IMR-90 (cell line): ENCODE measurements at regions not wholly inside any gene's neighbourhood (a gene's known extent, or its start where the extent isn't known, plus 50 kb on each side); places are given as distances from the start of the nearest gene placed in this dataset.

Experiments used
- ATAC-seq: fragments of 200-7000 bp; cut with Tn5 transposase; 2 replicates; pipeline ENCODE4 v1.9.1; 2020; ENCODE audit warnings: low read depth, mild to moderate bottlenecking, moderate library complexity
- BruUV-seq: library from RNA; stranded (reverse); fragments of 400-500 nt; replicated peaks from 2 replicates; lab custom pipeline; 2021; lab: Mats Ljungman, UMichigan
- CTCF ChIA-PET: fragments of 300-600 bp; formaldehyde crosslinking; extraction: SDS; loops from one replicate; lab custom pipeline; 2021; ENCODE audit warnings: antibody characterized with exemption; lab: Yijun Ruan, JAX
- POLR2A ChIA-PET: fragments of 300-600 bp; sonication (Branson Sonifier 250); formaldehyde crosslinking; loops from one replicate; lab custom pipeline; 2022; ENCODE audit warnings: antibody characterized with exemption; ENCODE audit not compliant: unreplicated experiment; lab: Charles Lee
- DNase-seq: peaks from one replicate; pipeline ENCODE4 v3.0.0; 2013
- H2AFZ ChIP-seq: replicated peaks from 2 replicates; pipeline ENCODE3; 2013; ENCODE audit warnings: low read length, mild to moderate bottlenecking; ENCODE audit not compliant: poor library complexity
- H2AK5ac ChIP-seq: 2 replicates; pipeline ENCODE4 v1.6.1; 2013; ENCODE audit warnings: low read depth, low read length, inconsistent platforms
- H2AK9ac ChIP-seq: replicated peaks from 2 replicates; pipeline ENCODE3; 2013; ENCODE audit warnings: mild to moderate bottlenecking, low read depth, low read length, moderate library complexity; ENCODE audit not compliant: poor library complexity
- H2BK120ac ChIP-seq: 2 replicates; pipeline ENCODE4 v1.6.1; 2013; ENCODE audit warnings: low read depth, low read length, inconsistent platforms
- H2BK15ac ChIP-seq: 3 replicates; pipeline ENCODE4 v1.6.1; 2013; ENCODE audit warnings: low read depth, low read length, inconsistent platforms
- H2BK20ac ChIP-seq: 2 replicates; pipeline ENCODE4 v1.6.1; 2013; ENCODE audit warnings: low read depth, mild to moderate bottlenecking, inconsistent platforms, low read length, moderate library complexity
- H2BK5ac ChIP-seq: 2 replicates; pipeline ENCODE4 v1.6.1; 2013; ENCODE audit warnings: mild to moderate bottlenecking, low read depth, low read length, inconsistent platforms; ENCODE audit not compliant: poor library complexity, severe bottlenecking
- H3K14ac ChIP-seq: replicated peaks from 2 replicates; pipeline ENCODE4 v1.6.1; 2013; ENCODE audit warnings: low read depth, low read length, inconsistent platforms
- H3K18ac ChIP-seq: 2 replicates; pipeline ENCODE4 v1.6.1; 2013; ENCODE audit warnings: low read depth, low read length, control low read depth
- H3K23ac ChIP-seq: 2 replicates; pipeline ENCODE4 v1.6.1; 2013; ENCODE audit warnings: low read depth, low read length, inconsistent platforms
- H3K27ac ChIP-seq: 2 replicates; pipeline ENCODE4 v1.5.1; 2013; ENCODE audit warnings: mild to moderate bottlenecking, control low read depth, low read length; ENCODE audit not compliant: insufficient read depth
- H3K27me3 ChIP-seq: 2 replicates; pipeline ENCODE4 v1.6.1; 2013; ENCODE audit warnings: low read length; ENCODE audit not compliant: control insufficient read depth, insufficient read depth
- H3K36me3 ChIP-seq: 2 replicates; pipeline ENCODE4 v1.6.1; 2013; ENCODE audit warnings: low read length, mixed read lengths; ENCODE audit not compliant: control insufficient read depth, insufficient read depth
- H3K4ac ChIP-seq: 2 replicates; pipeline ENCODE4 v1.6.1; 2013; ENCODE audit warnings: low read depth, low read length, inconsistent platforms
- H3K4me1 ChIP-seq: 2 replicates; pipeline ENCODE4 v1.6.1; 2013; ENCODE audit warnings: low read length, mixed read lengths; ENCODE audit not compliant: control insufficient read depth, insufficient read depth
- H3K4me2 ChIP-seq: 2 replicates; pipeline ENCODE4 v1.6.1; 2013; ENCODE audit warnings: low read depth, mild to moderate bottlenecking, control low read depth, low read length, moderate library complexity
- H3K4me3 ChIP-seq: 2 replicates; pipeline ENCODE4 v1.5.1; 2013; ENCODE audit warnings: low read depth, mild to moderate bottlenecking, control low read depth, low read length, moderate library complexity; ENCODE audit not compliant: insufficient read depth
- H3K56ac ChIP-seq: 2 replicates; pipeline ENCODE4 v1.6.1; 2013; ENCODE audit warnings: low read length, inconsistent platforms; ENCODE audit not compliant: insufficient read depth; ENCODE audit errors: extremely low read depth
- H3K79me1 ChIP-seq, 2 experiments: 2 replicates each; pipeline ENCODE4 v1.6.1; 2013; ENCODE audit warnings: low read length in 2 of 2, inconsistent platforms in 1 of 2, low read depth in 1 of 2
- H3K9ac ChIP-seq: 2 replicates; pipeline ENCODE4 v1.6.1; 2013; ENCODE audit warnings: low read depth, low read length, control low read depth
- H3K9me1 ChIP-seq: 2 replicates; pipeline ENCODE4 v1.6.1; 2013; ENCODE audit warnings: low read length, inconsistent platforms; ENCODE audit not compliant: insufficient read depth
- H3K9me3 ChIP-seq: 2 replicates; pipeline ENCODE4 v1.6.1; 2013; ENCODE audit warnings: low read length; ENCODE audit not compliant: control insufficient read depth, insufficient read depth
- H4K20me1 ChIP-seq: 2 replicates; pipeline ENCODE4 v1.6.1; 2013; ENCODE audit warnings: low read length, inconsistent platforms; ENCODE audit not compliant: insufficient read depth
- H4K5ac ChIP-seq: 2 replicates; pipeline ENCODE4 v1.6.1; 2013; ENCODE audit warnings: mild to moderate bottlenecking, low read depth, low read length, control low read depth
- H4K8ac ChIP-seq, 2 experiments: 2 replicates each; pipeline ENCODE4 v1.6.1; 2013; ENCODE audit warnings: low read depth in 2 of 2, low read length in 2 of 2, control low read depth in 1 of 2, inconsistent platforms in 1 of 2
- H4K91ac ChIP-seq: 2 replicates; pipeline ENCODE4 v1.6.1; 2013; ENCODE audit warnings: low read depth, low read length, inconsistent platforms; ENCODE audit not compliant: insufficient read depth
- BHLHE40 ChIP-seq: fragments of 150-350 bp; IDR thresholded peaks from 2 replicates; pipeline ENCODE4 v1.6.1; 2016; ENCODE audit warnings: mild to moderate bottlenecking, low read depth, low read length
- CEBPB ChIP-seq: IDR thresholded peaks from 2 replicates; pipeline ENCODE4 v1.6.1; 2012; ENCODE audit warnings: low read depth, low read length, improper control_type of control experiment
- FOS ChIP-seq: fragments of 150-350 bp; IDR thresholded peaks from 2 replicates; pipeline ENCODE4 v1.6.1; 2016; ENCODE audit warnings: low read depth, low read length
- MAFK ChIP-seq: IDR thresholded peaks from 2 replicates; pipeline ENCODE4 v1.6.1; 2012; ENCODE audit warnings: low read depth, low read length, improper control_type of control experiment
- MAZ ChIP-seq: IDR thresholded peaks from 2 replicates; pipeline ENCODE4 v1.6.1; 2012; ENCODE audit warnings: low read depth, mild to moderate bottlenecking, low read length, improper control_type of control experiment, moderate library complexity, borderline replicate concordance
- MXI1 ChIP-seq: IDR thresholded peaks from 2 replicates; pipeline ENCODE4 v1.6.1; 2012; ENCODE audit warnings: low read depth, mild to moderate bottlenecking, low read length, moderate library complexity, borderline replicate concordance
- NFE2L2 ChIP-seq: fragments of 150-350 bp; IDR thresholded peaks from 2 replicates; pipeline ENCODE4 v1.6.1; 2016; ENCODE audit warnings: low read depth, mild to moderate bottlenecking, low read length
- POLR2A ChIP-seq: IDR thresholded peaks from 2 replicates; pipeline ENCODE4 v1.6.1; 2012; ENCODE audit warnings: mild to moderate bottlenecking, low read depth, low read length
- RAD21 ChIP-seq: IDR thresholded peaks from 2 replicates; pipeline ENCODE4 v1.6.1; 2012; ENCODE audit warnings: low read length, improper control_type of control experiment
- RCOR1 ChIP-seq: IDR thresholded peaks from 2 replicates; pipeline ENCODE4 v1.6.1; 2012; ENCODE audit warnings: mild to moderate bottlenecking, low read length, improper control_type of control experiment; ENCODE audit not compliant: insufficient replicate concordance
- RFX5 ChIP-seq: IDR thresholded peaks from 2 replicates; pipeline ENCODE4 v1.8.0; 2012; ENCODE audit warnings: low read depth, mild to moderate bottlenecking, low read length, moderate library complexity
- SMC3 ChIP-seq: fragments of 150-350 bp; IDR thresholded peaks from 2 replicates; pipeline ENCODE4 v1.6.1; 2016; ENCODE audit warnings: low read depth, mild to moderate bottlenecking, antibody characterized with exemption, low read length, moderate library complexity
- WGBS, 2 experiments: methylation state at CpG; one replicate each; pipeline versions ENCODE4 v1.1.5 to v1.1.7; 2013; ENCODE audit warnings: missing lambda C conversion rate in 2 of 2; ENCODE audit not compliant: insufficient read length in 1 of 2; ENCODE audit errors: extremely low coverage in 2 of 2; 5-methylcytosine and 5-hydroxymethylcytosine counted together
- dilution Hi-C: fragments of 300-500 bp; cut with HindIII; formaldehyde crosslinking; loops from one replicate; pipeline ENCODE4 v1.14.3; 2018; ENCODE audit warnings: low sequenced_read_pairs; ENCODE audit not compliant: unreplicated experiment
- in situ Hi-C: fragments of 300-500 bp; cut with MboI; formaldehyde crosslinking; loops from 3 replicates; pipeline ENCODE4 v1.14.3; 2019; ENCODE audit warnings: low sequenced_read_pairs, inconsistent platforms, mixed read lengths
- intact Hi-C: fragments of 100-400 bp; cut with micrococcal nuclease; formaldehyde crosslinking; loops from 2 replicates; pipeline ENCODE4 v1.10.0; 2022
- TF ChIP-seq, protein P1 (sequence below): fragments of 150-350 bp; IDR thresholded peaks from 2 replicates; pipeline ENCODE4 v1.6.1; 2016; ENCODE audit warnings: low read depth, mild to moderate bottlenecking, low read length, moderate library complexity, borderline replicate concordance
- TF ChIP-seq, protein P2 (sequence below): conservative IDR thresholded peaks from 2 replicates; pipeline ENCODE4 v1.5.1; 2012; ENCODE audit warnings: mild to moderate bottlenecking, low read depth, low read length, improper control_type of control experiment

DNA sequence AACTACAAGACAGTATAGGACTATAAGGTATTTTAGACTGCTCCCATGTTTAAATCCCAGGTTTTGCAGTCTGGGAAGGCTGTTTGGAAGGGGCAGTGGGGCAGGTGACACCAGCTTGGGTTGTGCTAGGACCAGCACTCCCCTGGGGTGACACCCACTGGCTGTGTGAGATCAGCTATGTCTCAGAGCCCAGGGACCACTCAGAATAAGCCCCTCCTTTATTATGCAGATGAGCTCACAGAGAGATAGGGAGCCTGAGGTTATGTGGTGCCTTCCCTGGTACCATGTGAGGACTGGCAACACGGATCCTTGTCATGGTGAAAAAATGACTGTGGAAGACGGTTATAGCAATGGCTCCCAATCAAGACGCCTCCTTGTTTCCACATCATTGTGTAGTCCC, 71.0 kb downstream of the NENF start:
- Histone ChIP-seq H3K9ac (no peak overlapping the region), H3K27me3 (no peaks in the 10 kb centered on the region), H3K56ac (no peak overlapping the region), H2AK9ac (no peak overlapping the region), H3K4me2 (no peak overlapping the region), H3K9me1 (peaks cover 4% of the 10 kb centered on the region), H3K4ac (no peak overlapping the region), H3K18ac (no peak overlapping the region), H2AK5ac (no peak overlapping the region), H4K20me1 (no peaks in the 10 kb centered on the region), H4K91ac (no peak overlapping the region), H2BK20ac (no peak overlapping the region), H3K79me1 (no peaks in the 10 kb centered on the region), H2BK120ac (no peak overlapping the region), H4K8ac (no peak overlapping the region), H2BK5ac (no peak overlapping the region), H3K27ac (no peak overlapping the region), H2BK15ac (no peak overlapping the region), H3K4me1 (peaks cover under 1% of the 10 kb centered on the region; the same call in 1 of the 2 replicates), H3K36me3 (no peaks in the 10 kb centered on the region), H2AFZ (no peak overlapping the region), H3K9me3 (no peaks in the 10 kb centered on the region), H4K5ac (no peak overlapping the region), H3K14ac (no peak overlapping the region), H3K23ac (no peak overlapping the region), H3K4me3 (no peak overlapping the region)
- no peak for DNase-seq
- dilution Hi-C loops: no loop called here
- whole genome bisulfite sequencing, 2 experiments: 90% methylated on average over 3 of the region's 3 CpGs; no CpG with 5 or more reads in 1 of the 2 experiments
- in situ Hi-C loops: no loop called here
- ChIA-PET POLR2A (interaction anchor here (0.5 kb wide), 1 partner anchor 25 kb away, joined by 3 read pairs; no protein-coding TSS in a partner anchor), CTCF (no interaction called here)
- BruUV-seq: no TSS peak
- intact Hi-C loops: no loop called here
- no peak for TF ChIP-seq MAFK
- TF ChIP-seq POLR2A: no peak
- TF ChIP-seq, protein P1, sequence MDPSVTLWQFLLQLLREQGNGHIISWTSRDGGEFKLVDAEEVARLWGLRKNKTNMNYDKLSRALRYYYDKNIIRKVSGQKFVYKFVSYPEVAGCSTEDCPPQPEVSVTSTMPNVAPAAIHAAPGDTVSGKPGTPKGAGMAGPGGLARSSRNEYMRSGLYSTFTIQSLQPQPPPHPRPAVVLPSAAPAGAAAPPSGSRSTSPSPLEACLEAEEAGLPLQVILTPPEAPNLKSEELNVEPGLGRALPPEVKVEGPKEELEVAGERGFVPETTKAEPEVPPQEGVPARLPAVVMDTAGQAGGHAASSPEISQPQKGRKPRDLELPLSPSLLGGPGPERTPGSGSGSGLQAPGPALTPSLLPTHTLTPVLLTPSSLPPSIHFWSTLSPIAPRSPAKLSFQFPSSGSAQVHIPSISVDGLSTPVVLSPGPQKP: no peak
- no peak for TF ChIP-seq NFE2L2
- TF ChIP-seq MAZ: no peak
- TF ChIP-seq RCOR1: no peak
- TF ChIP-seq RAD21: no peak
- no peak for TF ChIP-seq FOS
- TF ChIP-seq BHLHE40: no peak
- TF ChIP-seq CEBPB: no peak
- no peak for TF ChIP-seq RFX5
- TF ChIP-seq, protein P2, sequence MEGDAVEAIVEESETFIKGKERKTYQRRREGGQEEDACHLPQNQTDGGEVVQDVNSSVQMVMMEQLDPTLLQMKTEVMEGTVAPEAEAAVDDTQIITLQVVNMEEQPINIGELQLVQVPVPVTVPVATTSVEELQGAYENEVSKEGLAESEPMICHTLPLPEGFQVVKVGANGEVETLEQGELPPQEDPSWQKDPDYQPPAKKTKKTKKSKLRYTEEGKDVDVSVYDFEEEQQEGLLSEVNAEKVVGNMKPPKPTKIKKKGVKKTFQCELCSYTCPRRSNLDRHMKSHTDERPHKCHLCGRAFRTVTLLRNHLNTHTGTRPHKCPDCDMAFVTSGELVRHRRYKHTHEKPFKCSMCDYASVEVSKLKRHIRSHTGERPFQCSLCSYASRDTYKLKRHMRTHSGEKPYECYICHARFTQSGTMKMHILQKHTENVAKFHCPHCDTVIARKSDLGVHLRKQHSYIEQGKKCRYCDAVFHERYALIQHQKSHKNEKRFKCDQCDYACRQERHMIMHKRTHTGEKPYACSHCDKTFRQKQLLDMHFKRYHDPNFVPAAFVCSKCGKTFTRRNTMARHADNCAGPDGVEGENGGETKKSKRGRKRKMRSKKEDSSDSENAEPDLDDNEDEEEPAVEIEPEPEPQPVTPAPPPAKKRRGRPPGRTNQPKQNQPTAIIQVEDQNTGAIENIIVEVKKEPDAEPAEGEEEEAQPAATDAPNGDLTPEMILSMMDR: no peak
- no peak for TF ChIP-seq SMC3
- TF ChIP-seq MXI1: no peak
- ATAC-seq: no peak
